ENCODE measurements at regions not wholly inside any gene's neighbourhood (a gene's known extent, or its start where the extent isn't known, plus 50 kb on each side); places are given as distances from the start of the nearest gene placed in this dataset.

- Histone ChIP-seq H3K36me3 (ENCODE audit: control insufficient read depth in 1 of 2, insufficient read depth in 2 of 2, low read length in 2 of 2) (no peaks in the 10 kb centered on the region), H3K9ac (ENCODE audit: low read depth in 1 of 2, low read length in 2 of 2) (no peak overlapping the region), H3K27me3 (ENCODE audit: control insufficient read depth in 1 of 2, insufficient read depth in 2 of 2, low read length in 2 of 2) (peaks cover 0 to 9% of the 10 kb centered on the region in 2 donors), H3K4me1 (ENCODE audit: control insufficient read depth in 1 of 2, insufficient read depth in 2 of 2, low read length in 2 of 2) (peaks cover 8 to 10% of the 10 kb centered on the region in 2 donors), H3K27ac (ENCODE audit: low read depth, low read length) (no peak overlapping the region), H3K9me3 (ENCODE audit: control insufficient read depth in 1 of 2, low read length in 2 of 2) (no peaks in the 10 kb centered on the region), H3K4me3 (ENCODE audit: low read depth in 1 of 2, low read length in 2 of 2) (no peak overlapping the region)
These were observed 115.0 kb downstream of the SMIM20 start for GRCh38 chr4:26028793-26029567.

GRCh38 chr4:26029568-26030131 is 115.6 kb downstream of the SMIM20 start:
- Histone ChIP-seq H3K27ac (ENCODE audit: low read depth, low read length) (no peak overlapping the region), H3K9me3 (ENCODE audit: control insufficient read depth in 1 of 2, low read length in 2 of 2) (no peaks in the 10 kb centered on the region), H3K9ac (ENCODE audit: low read depth in 1 of 2, low read length in 2 of 2) (no peak overlapping the region), H3K36me3 (ENCODE audit: control insufficient read depth in 1 of 2, insufficient read depth in 2 of 2, low read length in 2 of 2) (no peaks in the 10 kb centered on the region), H3K4me3 (ENCODE audit: low read depth in 1 of 2, low read length in 2 of 2) (no peak overlapping the region), H3K27me3 (ENCODE audit: control insufficient read depth in 1 of 2, insufficient read depth in 2 of 2, low read length in 2 of 2) (peaks cover 0 to 9% of the 10 kb centered on the region in 2 donors), H3K4me1 (ENCODE audit: control insufficient read depth in 1 of 2, insufficient read depth in 2 of 2, low read length in 2 of 2) (peaks cover 8 to 10% of the 10 kb centered on the region in 2 donors)

- Histone ChIP-seq H3K9me3 (ENCODE audit: control insufficient read depth in 1 of 2, low read length in 2 of 2) (no peaks in the 10 kb centered on the region), H3K4me3 (ENCODE audit: low read depth in 1 of 2, low read length in 2 of 2) (no peak overlapping the region), H3K4me1 (ENCODE audit: control insufficient read depth in 1 of 2, insufficient read depth in 2 of 2, low read length in 2 of 2) (peaks cover 8 to 10% of the 10 kb centered on the region in 2 donors), H3K9ac (ENCODE audit: low read depth in 1 of 2, low read length in 2 of 2) (no peak overlapping the region), H3K36me3 (ENCODE audit: control insufficient read depth in 1 of 2, insufficient read depth in 2 of 2, low read length in 2 of 2) (no peaks in the 10 kb centered on the region), H3K27ac (ENCODE audit: low read depth, low read length) (no peak overlapping the region), H3K27me3 (ENCODE audit: control insufficient read depth in 1 of 2, insufficient read depth in 2 of 2, low read length in 2 of 2) (peaks cover 0 to 9% of the 10 kb centered on the region in 2 donors)
These were observed 116.2 kb downstream of the SMIM20 start for GRCh38 chr4:26030260-26030667.

GRCh38 chr4:26030780-26031179 is 116.8 kb downstream of the SMIM20 start:
- Histone ChIP-seq H3K27ac (ENCODE audit: low read depth, low read length) (no peak overlapping the region), H3K36me3 (ENCODE audit: control insufficient read depth in 1 of 2, insufficient read depth in 2 of 2, low read length in 2 of 2) (no peaks in the 10 kb centered on the region), H3K4me1 (ENCODE audit: control insufficient read depth in 1 of 2, insufficient read depth in 2 of 2, low read length in 2 of 2) (peaks cover 8 to 10% of the 10 kb centered on the region in 2 donors), H3K9me3 (ENCODE audit: control insufficient read depth in 1 of 2, low read length in 2 of 2) (no peaks in the 10 kb centered on the region), H3K9ac (ENCODE audit: low read depth in 1 of 2, low read length in 2 of 2) (no peak overlapping the region), H3K27me3 (ENCODE audit: control insufficient read depth in 1 of 2, insufficient read depth in 2 of 2, low read length in 2 of 2) (peaks cover 0 to 9% of the 10 kb centered on the region in 2 donors), H3K4me3 (ENCODE audit: low read depth in 1 of 2, low read length in 2 of 2) (no peak overlapping the region)

- no peak overlapping the region for H3K4me3 ChIP-seq (ENCODE audit: low read depth in 1 of 2, low read length in 2 of 2)
- no peak overlapping the region for H3K9ac ChIP-seq (ENCODE audit: low read depth in 1 of 2, low read length in 2 of 2)
- peaks cover 8 to 10% of the 10 kb centered on the region in 2 donors for H3K4me1 ChIP-seq (ENCODE audit: control insufficient read depth in 1 of 2, insufficient read depth in 2 of 2, low read length in 2 of 2)
- no peaks in the 10 kb centered on the region for H3K9me3 ChIP-seq (ENCODE audit: control insufficient read depth in 1 of 2, low read length in 2 of 2)
- H3K27ac ChIP-seq (ENCODE audit: low read depth, low read length): no peak overlapping the region
- no peaks in the 10 kb centered on the region for H3K36me3 ChIP-seq (ENCODE audit: control insufficient read depth in 1 of 2, insufficient read depth in 2 of 2, low read length in 2 of 2)
- peaks cover 0 to 9% of the 10 kb centered on the region in 2 donors for H3K27me3 ChIP-seq (ENCODE audit: control insufficient read depth in 1 of 2, insufficient read depth in 2 of 2, low read length in 2 of 2)
These were observed 117.7 kb downstream of the SMIM20 start for GRCh38 chr4:26031704-26032103.

GRCh38 chr4:26032142-26032541 is 118.1 kb downstream of the SMIM20 start:
- peaks cover 8 to 10% of the 10 kb centered on the region in 2 donors for H3K4me1 ChIP-seq (ENCODE audit: control insufficient read depth in 1 of 2, insufficient read depth in 2 of 2, low read length in 2 of 2)
- H3K4me3 ChIP-seq (ENCODE audit: low read depth in 1 of 2, low read length in 2 of 2): no peak overlapping the region
- H3K27ac ChIP-seq (ENCODE audit: low read depth, low read length): no peak overlapping the region
- no peaks in the 10 kb centered on the region for H3K9me3 ChIP-seq (ENCODE audit: control insufficient read depth in 1 of 2, low read length in 2 of 2)
- H3K27me3 ChIP-seq (ENCODE audit: control insufficient read depth in 1 of 2, insufficient read depth in 2 of 2, low read length in 2 of 2): peaks cover 0 to 9% of the 10 kb centered on the region in 2 donors
- no peaks in the 10 kb centered on the region for H3K36me3 ChIP-seq (ENCODE audit: control insufficient read depth in 1 of 2, insufficient read depth in 2 of 2, low read length in 2 of 2)
- no peak overlapping the region for H3K9ac ChIP-seq (ENCODE audit: low read depth in 1 of 2, low read length in 2 of 2)

- no peak overlapping the region for H3K27ac ChIP-seq (ENCODE audit: low read depth, low read length)
These were observed 118.8 kb downstream of the SMIM20 start for GRCh38 chr4:26032630-26033317.

GRCh38 chr4:26033389-26033788 is 119.4 kb downstream of the SMIM20 start:
- no peak overlapping the region for H3K4me3 ChIP-seq (ENCODE audit: low read depth in 1 of 2, low read length in 2 of 2)
- no peak overlapping the region for H3K27ac ChIP-seq (ENCODE audit: low read depth, low read length)
- no peaks in the 10 kb centered on the region for H3K36me3 ChIP-seq (ENCODE audit: control insufficient read depth in 1 of 2, insufficient read depth in 2 of 2, low read length in 2 of 2)
- H3K4me1 ChIP-seq (ENCODE audit: control insufficient read depth in 1 of 2, insufficient read depth in 2 of 2, low read length in 2 of 2): peaks cover 8 to 10% of the 10 kb centered on the region in 2 donors
- H3K27me3 ChIP-seq (ENCODE audit: control insufficient read depth in 1 of 2, insufficient read depth in 2 of 2, low read length in 2 of 2): peaks cover 0 to 9% of the 10 kb centered on the region in 2 donors
- H3K9me3 ChIP-seq (ENCODE audit: control insufficient read depth in 1 of 2, low read length in 2 of 2): no peaks in the 10 kb centered on the region
- no peak overlapping the region for H3K9ac ChIP-seq (ENCODE audit: low read depth in 1 of 2, low read length in 2 of 2)

More at GRCh38 chr4:26032630-26033317, 118.8 kb downstream of the SMIM20 start:
- Histone ChIP-seq H3K36me3 (ENCODE audit: control insufficient read depth in 1 of 2, insufficient read depth in 2 of 2, low read length in 2 of 2) (no peaks in the 10 kb centered on the region), H3K27me3 (ENCODE audit: control insufficient read depth in 1 of 2, insufficient read depth in 2 of 2, low read length in 2 of 2) (peaks cover 0 to 9% of the 10 kb centered on the region in 2 donors), H3K4me3 (ENCODE audit: low read depth in 1 of 2, low read length in 2 of 2) (no peak overlapping the region), H3K9me3 (ENCODE audit: control insufficient read depth in 1 of 2, low read length in 2 of 2) (no peaks in the 10 kb centered on the region), H3K9ac (ENCODE audit: low read depth in 1 of 2, low read length in 2 of 2) (no peak overlapping the region), H3K4me1 (ENCODE audit: control insufficient read depth in 1 of 2, insufficient read depth in 2 of 2, low read length in 2 of 2) (peaks cover 8 to 10% of the 10 kb centered on the region in 2 donors)

GRCh38 chr4:26034849-26035248 is 120.8 kb downstream of the SMIM20 start:
- no peak overlapping the region for H3K27ac ChIP-seq (ENCODE audit: low read depth, low read length)
- no peaks in the 10 kb centered on the region for H3K36me3 ChIP-seq (ENCODE audit: control insufficient read depth in 1 of 2, insufficient read depth in 2 of 2, low read length in 2 of 2)

GRCh38 chr4:26035921-26036320 is 121.9 kb downstream of the SMIM20 start:
- H3K9me3 ChIP-seq (ENCODE audit: control insufficient read depth in 1 of 2, low read length in 2 of 2): no peaks in the 10 kb centered on the region
- no peaks in the 10 kb centered on the region for H3K27me3 ChIP-seq (ENCODE audit: control insufficient read depth in 1 of 2, insufficient read depth in 2 of 2, low read length in 2 of 2)
- no peak overlapping the region for H3K4me3 ChIP-seq (ENCODE audit: low read depth in 1 of 2, low read length in 2 of 2)
- H3K9ac ChIP-seq (ENCODE audit: low read depth in 1 of 2, low read length in 2 of 2): no peak overlapping the region
- no peaks in the 10 kb centered on the region for H3K36me3 ChIP-seq (ENCODE audit: control insufficient read depth in 1 of 2, insufficient read depth in 2 of 2, low read length in 2 of 2)
- no peak overlapping the region for H3K27ac ChIP-seq (ENCODE audit: low read depth, low read length)
- peaks cover 3 to 6% of the 10 kb centered on the region in 2 donors for H3K4me1 ChIP-seq (ENCODE audit: control insufficient read depth in 1 of 2, insufficient read depth in 2 of 2, low read length in 2 of 2)

More at GRCh38 chr4:26034849-26035248, 120.8 kb downstream of the SMIM20 start:
- H3K9ac ChIP-seq (ENCODE audit: low read depth in 1 of 2, low read length in 2 of 2): no peak overlapping the region
- peaks cover 3 to 6% of the 10 kb centered on the region in 2 donors for H3K4me1 ChIP-seq (ENCODE audit: control insufficient read depth in 1 of 2, insufficient read depth in 2 of 2, low read length in 2 of 2)
- H3K9me3 ChIP-seq (ENCODE audit: control insufficient read depth in 1 of 2, low read length in 2 of 2): no peaks in the 10 kb centered on the region
- peaks cover 0 to 2% of the 10 kb centered on the region in 2 donors for H3K27me3 ChIP-seq (ENCODE audit: control insufficient read depth in 1 of 2, insufficient read depth in 2 of 2, low read length in 2 of 2)
- no peak overlapping the region for H3K4me3 ChIP-seq (ENCODE audit: low read depth in 1 of 2, low read length in 2 of 2)
